Suppressor macrophage treated with lipopolysaccharide for 4 hours (primary cell): ENCODE measurements at regions not wholly inside any gene's neighbourhood (a gene's known extent, or its start where the extent isn't known, plus 50 kb on each side); places are given as distances from the start of the nearest gene placed in this dataset.

ENCODE experiments used
- DNase-seq: peaks from one replicate; pipeline ENCODE4 v3.0.0-alpha.2; 2020

- DNase-seq: no peak
These were observed 516.9 kb upstream of the JAG1 start for GRCh38 chr20:11190741-11191140.

GRCh38 chr20:11192106-11192505 is 518.3 kb upstream of the JAG1 start:
- DNase-seq: no peak

GRCh38 chr20:11193241-11193640 is 519.4 kb upstream of the JAG1 start:
- no peak for DNase-seq

DNA sequence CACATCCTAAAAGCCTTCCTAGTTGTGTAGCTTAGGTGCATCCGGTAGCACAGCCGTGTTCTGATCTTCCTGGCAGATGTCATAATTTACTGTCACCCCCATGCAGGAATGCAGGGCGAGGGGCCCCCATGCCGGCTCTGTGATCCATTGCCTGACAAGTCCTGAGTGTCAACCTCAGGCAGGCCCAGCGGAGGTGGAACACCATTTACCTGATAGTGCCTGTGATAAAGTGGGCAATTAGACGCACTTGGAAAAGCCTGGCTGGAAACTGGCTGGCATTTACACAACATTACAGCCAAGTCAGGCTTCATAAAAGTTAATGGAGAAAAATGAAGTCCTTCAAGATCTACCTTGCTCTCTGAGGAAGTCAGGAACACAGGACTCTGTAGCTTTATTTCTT is 521.4 kb upstream of the JAG1 start:
- no peak for DNase-seq

DNA sequence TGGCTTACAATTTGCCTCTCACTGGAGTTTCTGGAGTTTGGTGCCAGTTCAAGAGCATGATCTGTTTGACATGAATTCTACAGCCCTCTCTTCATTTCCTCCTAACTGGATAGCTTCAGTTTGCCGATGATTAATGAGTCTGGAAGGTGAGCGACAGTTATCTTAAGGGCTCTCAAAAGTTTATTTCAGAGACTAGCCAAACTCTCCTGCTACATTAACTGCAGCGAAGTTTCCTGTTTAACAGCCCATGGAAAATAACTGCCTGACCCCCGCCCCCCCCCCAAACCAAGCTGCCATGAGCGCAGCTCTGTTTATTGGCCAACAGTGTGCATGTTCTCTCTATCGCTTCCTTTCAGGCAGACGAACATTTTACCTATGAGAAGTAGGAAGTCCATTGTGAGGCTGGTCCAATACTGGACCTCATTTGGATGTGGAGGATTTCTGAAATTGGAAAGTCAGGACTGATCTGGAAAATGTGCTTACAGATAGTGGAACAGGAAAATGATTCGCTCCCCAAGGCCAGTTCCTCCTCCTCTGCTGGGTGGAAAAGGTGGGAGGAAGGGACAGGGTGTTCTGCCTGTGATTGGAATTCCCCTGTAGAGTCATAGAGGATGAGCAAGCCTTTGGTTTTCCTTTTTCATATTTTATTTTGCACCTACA is 522.2 kb upstream of the JAG1 start:
- peak; percentile 71 for DNase-seq

GRCh38 chr20:11197851-11198250 is 524.1 kb upstream of the JAG1 start:
- peak; percentile 37 for DNase-seq

GRCh38 chr20:11200423-11200822 is 526.6 kb upstream of the JAG1 start:
- DNase-seq: no peak

DNA sequence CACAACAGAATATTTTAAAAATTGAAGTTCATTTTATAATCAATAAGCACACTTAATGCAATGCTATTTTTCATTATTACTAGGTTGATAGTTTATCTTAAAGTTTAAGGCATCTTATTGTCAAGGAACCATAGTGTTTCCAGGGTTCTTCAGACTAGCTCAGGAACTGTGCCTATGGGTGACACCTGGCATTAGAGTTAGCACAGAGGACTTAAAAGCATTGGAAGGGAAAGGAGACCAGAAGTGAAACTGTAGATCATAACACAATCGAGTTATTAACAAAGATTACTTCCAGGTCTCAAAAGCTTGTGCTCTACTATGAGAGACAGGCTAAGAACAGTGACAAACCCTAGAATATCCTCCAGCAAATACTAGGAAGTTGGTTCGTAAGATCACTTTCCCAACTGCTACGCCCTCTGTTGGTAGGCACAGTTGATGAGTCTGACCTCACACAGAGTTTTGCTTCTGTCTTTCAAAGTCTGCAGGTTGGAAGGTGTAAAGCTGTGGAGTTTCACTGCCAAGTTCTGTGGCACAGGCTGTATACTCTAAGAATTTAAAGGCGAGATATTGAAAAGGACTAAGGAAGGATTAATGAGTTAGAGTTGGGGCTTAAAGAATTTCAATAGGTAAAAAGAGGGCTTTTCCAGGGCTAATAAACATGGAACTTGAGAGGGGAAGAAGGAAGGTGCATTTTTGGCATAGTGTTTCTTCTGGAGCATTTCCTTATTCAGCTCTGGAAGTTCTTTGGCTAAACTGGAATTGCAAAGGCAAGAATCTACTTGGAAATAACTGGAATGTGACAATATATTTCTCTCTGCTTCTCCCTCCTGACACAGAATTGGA is 531.3 kb upstream of the JAG1 start:
- DNase-seq: peak; percentile 75

DNA sequence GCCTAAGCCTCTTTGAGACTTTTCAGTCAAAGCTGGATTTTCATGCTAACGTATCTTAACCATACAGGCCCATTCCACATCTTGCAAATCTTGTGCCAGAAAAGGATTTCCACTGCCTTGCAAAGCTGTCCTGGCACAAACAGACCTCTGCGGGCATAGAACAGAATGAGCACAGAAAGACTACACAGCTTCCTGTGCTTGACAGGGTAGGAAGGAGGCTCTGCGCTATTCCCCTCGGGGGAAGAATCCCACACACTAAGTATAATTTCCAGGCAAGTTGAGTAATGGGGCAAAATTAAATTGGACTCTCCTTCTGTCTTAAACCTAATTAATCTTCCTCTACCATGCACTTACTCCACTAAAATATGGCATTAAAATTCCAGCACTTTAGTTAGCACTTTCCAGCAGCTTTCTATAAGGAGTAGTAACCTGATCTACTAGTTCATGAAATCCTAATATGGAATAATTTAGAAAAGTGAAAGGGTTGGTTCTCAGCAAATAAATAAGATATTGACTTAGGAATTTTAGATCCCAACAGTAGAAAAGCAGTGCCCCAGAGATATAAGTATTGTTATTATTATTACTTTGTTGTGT is 532.1 kb upstream of the JAG1 start:
- DNase-seq: no peak

- DNase-seq: no peak
These were observed 534.1 kb upstream of the JAG1 start for GRCh38 chr20:11207749-11208502.

DNA sequence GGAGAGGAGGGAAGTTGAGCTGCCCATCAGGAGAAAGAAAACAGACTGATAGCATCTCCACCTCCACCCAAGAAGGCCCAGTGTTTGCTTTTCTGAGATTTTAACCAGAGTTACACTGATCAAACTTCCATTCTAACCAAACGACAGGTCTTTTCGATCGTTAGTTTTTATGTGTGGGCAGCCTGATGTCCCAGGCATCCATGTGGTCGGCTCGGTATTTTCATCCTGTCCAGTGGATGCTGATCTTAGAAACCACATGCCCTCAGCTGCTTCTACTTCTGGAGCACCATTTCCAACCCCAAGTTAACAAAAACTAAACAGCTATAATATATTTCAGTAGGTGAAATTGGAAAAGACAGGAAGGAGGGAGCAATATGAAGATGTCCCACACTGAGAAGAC is 536.8 kb upstream of the JAG1 start:
- no peak for DNase-seq

- DNase-seq: no peak
These were observed 538.5 kb upstream of the JAG1 start for GRCh38 chr20:11212272-11212671.

DNA sequence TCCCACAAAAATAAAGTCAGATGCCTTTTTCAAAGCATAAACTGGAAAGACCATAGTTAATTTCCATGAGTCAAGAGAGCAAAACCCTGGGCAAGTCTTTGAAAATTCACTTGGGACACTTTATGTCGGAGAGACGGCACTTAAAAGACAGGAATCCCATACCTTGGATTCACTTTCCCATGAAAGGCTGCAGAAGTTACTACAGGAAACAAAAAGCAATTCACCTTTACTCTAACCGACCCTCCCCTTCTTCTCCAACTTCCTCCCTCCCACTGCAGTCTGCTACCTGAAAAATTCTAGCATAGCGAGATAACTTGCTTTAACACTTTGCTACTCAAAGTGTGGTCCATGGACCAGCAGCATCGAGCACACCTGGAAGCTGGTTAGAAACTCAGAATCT is 539.1 kb upstream of the JAG1 start:
- DNase-seq: no peak

DNA sequence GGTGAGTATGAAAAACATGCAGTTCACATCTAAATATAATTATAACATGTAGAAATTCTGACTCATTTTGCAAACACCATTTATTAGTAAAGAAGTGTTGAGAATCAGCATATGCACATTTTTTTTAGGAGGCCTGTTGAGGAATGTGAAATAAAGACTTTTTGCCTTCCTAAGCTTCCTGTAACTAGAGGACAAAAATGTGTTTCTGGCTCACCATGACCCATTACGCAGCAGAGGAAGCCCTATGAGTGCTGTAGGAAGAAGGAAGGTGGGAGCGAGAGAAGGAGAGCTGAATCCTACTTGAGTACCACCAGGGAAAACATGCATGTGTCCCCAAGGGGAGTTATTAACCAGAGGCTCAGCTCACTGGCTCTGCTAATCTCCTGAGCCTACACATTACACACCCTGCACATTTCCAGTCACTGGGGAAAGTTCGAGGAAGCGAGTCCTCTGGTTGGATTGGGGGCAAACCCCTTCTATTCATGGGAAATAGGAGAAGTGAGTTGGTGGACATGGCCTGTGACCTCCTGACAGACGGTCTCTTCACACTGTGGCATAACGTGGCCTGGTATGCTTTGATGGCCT is 540.5 kb upstream of the JAG1 start:
- DNase-seq: peak; percentile 18

- no peak for DNase-seq
These were observed 542.9 kb upstream of the JAG1 start for GRCh38 chr20:11216451-11217314.

DNA sequence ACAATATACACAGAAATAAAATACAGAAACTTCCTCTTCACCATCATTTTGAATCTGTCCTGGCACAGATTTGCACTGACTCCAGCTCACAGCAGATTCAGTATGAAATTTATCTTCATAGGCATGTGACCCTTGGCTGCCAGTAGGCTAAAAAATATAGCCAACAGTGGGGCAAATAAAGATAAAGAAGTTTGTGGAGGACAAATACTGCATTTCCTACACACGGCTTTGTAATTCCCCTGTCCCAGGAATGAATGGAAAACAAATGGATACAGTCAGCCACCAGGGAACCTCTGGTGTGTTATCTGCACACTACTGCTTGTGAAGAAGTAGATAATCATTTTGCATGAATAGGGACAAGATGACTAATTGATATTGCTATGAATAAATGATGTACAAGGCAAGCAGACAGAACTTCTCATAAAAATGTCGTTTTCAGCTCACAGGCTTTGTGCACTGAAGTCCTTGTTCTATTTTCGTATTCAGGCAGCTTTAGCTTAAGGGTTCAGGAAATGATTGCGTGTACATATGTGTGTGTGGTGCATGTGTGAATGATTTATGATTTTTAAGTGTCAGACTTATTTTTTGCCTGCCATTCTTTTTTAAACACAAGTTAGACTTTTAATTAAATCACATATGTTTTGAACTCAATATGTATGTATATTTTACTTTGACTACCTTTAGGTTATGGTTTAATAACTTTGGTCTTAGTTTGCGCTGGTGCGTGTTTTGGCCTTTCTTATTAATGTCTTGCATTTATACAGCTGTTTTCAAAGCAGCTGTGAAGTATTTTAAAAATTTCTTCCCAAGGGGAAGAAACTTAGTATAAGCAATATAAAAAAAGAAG is 543.8 kb upstream of the JAG1 start:
- no peak for DNase-seq

- DNase-seq: no peak
These were observed 544.4 kb upstream of the JAG1 start for GRCh38 chr20:11218173-11218680.

GRCh38 chr20:11219192-11219591 is 545.4 kb upstream of the JAG1 start:
- no peak for DNase-seq

DNA sequence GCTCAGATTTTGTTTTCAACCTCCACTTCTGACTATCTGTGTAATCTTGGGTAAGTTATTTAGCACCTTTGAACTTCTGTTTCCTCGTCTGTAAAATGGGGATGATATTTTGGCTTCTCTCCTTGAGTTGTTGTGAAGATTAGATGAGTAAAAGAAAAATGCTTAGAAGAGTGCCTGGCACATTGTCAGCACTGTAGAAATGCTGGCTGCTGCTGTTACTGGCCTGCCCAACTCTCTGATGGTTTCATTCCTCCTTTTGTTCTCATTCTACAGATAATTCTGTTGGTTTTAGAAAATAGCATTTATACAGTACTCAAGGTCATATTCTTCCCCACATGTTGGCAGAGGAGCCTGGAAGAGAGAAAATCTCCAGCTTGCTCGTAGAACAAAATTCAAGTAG is 547.2 kb upstream of the JAG1 start:
- DNase-seq: no peak

- DNase-seq: no peak
These were observed 548.4 kb upstream of the JAG1 start for GRCh38 chr20:11222243-11222642.

DNA sequence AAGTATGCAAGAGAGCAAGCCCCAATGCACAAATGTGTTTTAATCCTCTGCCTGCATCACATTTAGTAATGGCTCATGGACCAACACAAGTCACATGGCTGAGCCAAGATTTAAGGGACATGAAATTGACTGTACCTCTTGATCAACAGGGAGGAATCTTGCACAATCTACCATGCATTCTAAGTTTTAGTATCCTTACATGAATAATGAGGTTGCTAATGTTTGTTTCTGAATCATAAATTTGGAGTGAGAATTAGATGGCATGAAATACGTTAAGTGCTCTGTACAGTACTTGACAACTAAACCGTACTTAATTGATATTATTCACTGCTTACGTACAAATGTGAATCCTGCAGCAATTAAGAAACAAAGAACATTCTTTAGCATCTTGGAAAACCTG is 553.8 kb upstream of the JAG1 start:
- no peak for DNase-seq
